ENCODE measurements at regions not wholly inside any gene's neighbourhood (a gene's known extent, or its start where the extent isn't known, plus 50 kb on each side); places are given as distances from the start of the nearest gene placed in this dataset.

GRCh38 chr1:209443975-209444651 is 139.4 kb upstream of the CAMK1G start:
- Histone ChIP-seq H3K27ac (no peak overlapping the region), H3K36me3 (no peaks in the 10 kb centered on the region), H3K4me1 (ENCODE audit: insufficient read depth) (no peaks in the 10 kb centered on the region), H3K4me3 (no peak overlapping the region), H3K27me3 (no peaks in the 10 kb centered on the region), H3K9me3 (no peaks in the 10 kb centered on the region)
- intact Hi-C loops (cut with DNase I), result no loop called here
- TF ChIP-seq EP300 (IDR thresholded peaks at IDR 0.05), result no peak
- no peak for TF ChIP-seq CTCF (IDR thresholded peaks at IDR 0.05)
- no peak for TF ChIP-seq POLR2A (IDR thresholded peaks at IDR 0.05)
- WGBS, 3 donors, result 59 to 69% (median 66%) methylated on average over 3 of the region's 3 CpGs
- DNase-seq, result no peak

- Histone ChIP-seq H3K36me3 (no peaks in the 10 kb centered on the region), H3K27me3 (no peaks in the 10 kb centered on the region), H3K27ac (no peak overlapping the region), H3K4me1 (ENCODE audit: insufficient read depth) (no peaks in the 10 kb centered on the region), H3K9me3 (no peaks in the 10 kb centered on the region), H3K4me3 (no peak overlapping the region)
- 69 to 85% (median 73%) methylated on average over 3 of the region's 3 CpGs for WGBS, 3 donors
- no peak for DNase-seq
- TF ChIP-seq CTCF (IDR thresholded peaks at IDR 0.05) (no peak), POLR2A (IDR thresholded peaks at IDR 0.05) (no peak)
- intact Hi-C loops (cut with DNase I), result no loop called here
Observed at GRCh38 chr1:209444961-209445360, 138.6 kb upstream of the CAMK1G start.

GRCh38 chr1:209445576-209445975 is 137.9 kb upstream of the CAMK1G start:
- Histone ChIP-seq H3K27ac (no peak overlapping the region), H3K4me1 (ENCODE audit: insufficient read depth) (no peaks in the 10 kb centered on the region), H3K27me3 (no peaks in the 10 kb centered on the region), H3K4me3 (no peak overlapping the region), H3K36me3 (no peaks in the 10 kb centered on the region), H3K9me3 (no peaks in the 10 kb centered on the region)
- TF ChIP-seq CTCF (IDR thresholded peaks at IDR 0.05), result no peak
- TF ChIP-seq EP300 (IDR thresholded peaks at IDR 0.05), result no peak
- no peak for TF ChIP-seq POLR2A (IDR thresholded peaks at IDR 0.05)
- intact Hi-C loops (cut with DNase I), result no loop called here
- WGBS, 3 donors, result 91 to 96% (median 94%) methylated on average over 5 of the region's 5 CpGs
- no peak for DNase-seq

GRCh38 chr1:209446356-209446755 is 137.2 kb upstream of the CAMK1G start:
- Histone ChIP-seq H3K27me3 (no peaks in the 10 kb centered on the region), H3K4me1 (ENCODE audit: insufficient read depth) (no peaks in the 10 kb centered on the region), H3K4me3 (no peak overlapping the region), H3K36me3 (no peaks in the 10 kb centered on the region), H3K9me3 (no peaks in the 10 kb centered on the region), H3K27ac (no peak overlapping the region)
- 85 to 100% (median 94%) methylated on average over 1 of the region's 1 CpG for WGBS, 3 donors
- TF ChIP-seq CTCF (IDR thresholded peaks at IDR 0.05) (no peak), POLR2A (IDR thresholded peaks at IDR 0.05) (no peak), EP300 (IDR thresholded peaks at IDR 0.05) (no peak)
- DNase-seq, result no peak
- intact Hi-C loops (cut with DNase I), result no loop called here
